ENCODE measurements at regions not wholly inside any gene's neighbourhood (a gene's known extent, or its start where the extent isn't known, plus 50 kb on each side); places are given as distances from the start of the nearest gene placed in this dataset.

- TF ChIP-seq REST (IDR thresholded peaks at IDR 0.05; ENCODE audit: unreplicated experiment) (no peak), ZNF331 (CRISPR knock-in tag; IDR thresholded peaks at IDR 0.05; ENCODE audit: low read depth) (no peak)
Observed at GRCh38 chr5:136655468-136655867, 290.1 kb upstream of the TRPC7 start (continued).

- Mint-ChIP-seq H3K27me3 (ENCODE audit: insufficient read depth, low read depth, poor library complexity) (peaks cover 1% of the 10 kb centered on the region), H3K9me3 (peaks cover 4% of the 10 kb centered on the region), H3K27ac (no peak overlapping the region), H3K36me3 (ENCODE audit: low read depth) (peaks cover 5% of the 10 kb centered on the region; the same call in 2 of the 3 replicates), H3K4me3 (no peak overlapping the region), H3K4me1 (peaks cover 13% of the 10 kb centered on the region)
- H4K20me1 ChIP-seq (replicated peaks; ENCODE audit: insufficient read depth) = no peaks in the 10 kb centered on the region
- TF ChIP-seq POLR2AphosphoS5 (IDR thresholded peaks at IDR 0.05; ENCODE audit: low read depth) (no peak), NANOG (IDR thresholded peaks at IDR 0.05; ENCODE audit: borderline replicate concordance) (no peak), ZNF114 (CRISPR knock-in tag; IDR thresholded peaks at IDR 0.05) (no peak), REST (IDR thresholded peaks at IDR 0.05; ENCODE audit: unreplicated experiment) (no peak), EZH2phosphoT487 (IDR thresholded peaks at IDR 0.05; ENCODE audit: unreplicated experiment) (no peak), JUNB (IDR thresholded peaks at IDR 0.05; ENCODE audit: unreplicated experiment) (no peak), STAT1 (IDR thresholded peaks at IDR 0.05; ENCODE audit: unreplicated experiment) (no peak), ZNF462 (CRISPR knock-in tag; IDR thresholded peaks at IDR 0.05) (no peak), CREB1 (CRISPR knock-in tag; IDR thresholded peaks at IDR 0.05; ENCODE audit: low read depth) (no peak)
- TF ChIP-seq, protein P1, sequence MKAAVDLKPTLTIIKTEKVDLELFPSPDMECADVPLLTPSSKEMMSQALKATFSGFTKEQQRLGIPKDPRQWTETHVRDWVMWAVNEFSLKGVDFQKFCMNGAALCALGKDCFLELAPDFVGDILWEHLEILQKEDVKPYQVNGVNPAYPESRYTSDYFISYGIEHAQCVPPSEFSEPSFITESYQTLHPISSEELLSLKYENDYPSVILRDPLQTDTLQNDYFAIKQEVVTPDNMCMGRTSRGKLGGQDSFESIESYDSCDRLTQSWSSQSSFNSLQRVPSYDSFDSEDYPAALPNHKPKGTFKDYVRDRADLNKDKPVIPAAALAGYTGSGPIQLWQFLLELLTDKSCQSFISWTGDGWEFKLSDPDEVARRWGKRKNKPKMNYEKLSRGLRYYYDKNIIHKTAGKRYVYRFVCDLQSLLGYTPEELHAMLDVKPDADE (IDR thresholded peaks at IDR 0.05) = no peak
- ATAC-seq (no peak), DNase-seq (ENCODE audit: low spot score) (no peak)
- no peaks in the 10 kb centered on the region for H3K79me2 ChIP-seq (replicated peaks; ENCODE audit: insufficient read depth)
- H3F3A ChIP-seq (replicated peaks; ENCODE audit: low read depth) = no peaks in the 10 kb centered on the region
- H3K4me2 ChIP-seq = no peak overlapping the region
- no peak overlapping the region for H3K27ac ChIP-seq (ENCODE audit: low read depth)
- H3K36me3 ChIP-seq (ENCODE audit: insufficient read depth) = no peaks in the 10 kb centered on the region
- H3K9me2 ChIP-seq (ENCODE audit: insufficient read depth) = no peaks in the 10 kb centered on the region; the same call in 1 of the 2 replicates
- H3K4me3 ChIP-seq = no peak overlapping the region
- H2AFZ ChIP-seq = no peak overlapping the region
- 0 out of 2 replicates have a peak, but pooled peaks cover 10% of the 10 kb centered on the region for H3K4me1 ChIP-seq (ENCODE audit: insufficient read depth)
- no peaks in the 10 kb centered on the region for H3K27me3 ChIP-seq (ENCODE audit: insufficient read depth)
Observed at GRCh38 chr5:136646915-136647314, 281.6 kb upstream of the TRPC7 start.

Measured in GM23338 (cell line).